Pancreas (tissue), 10 donors: ENCODE measurements at regions not wholly inside any gene's neighbourhood (a gene's known extent, or its start where the extent isn't known, plus 50 kb on each side); places are given as distances from the start of the nearest gene placed in this dataset.

Experiments used
- ATAC-seq, 4 donors: fragments of 200-7000 bp; cut with Tn5 transposase; one replicate each; pipeline versions ENCODE4 v1.8.0 to v1.9.1; 2020; ENCODE audit warnings: mild to moderate bottlenecking in 4 of 4, moderate library complexity in 4 of 4
- DNase-seq, 6 donors: peaks; one replicate each; pipeline ENCODE4 v3.0.0-alpha.2; 2020
- FAIRE-seq: peaks from 2 replicates; lab custom pipeline; 2012; peaks lifted over from hg19 to GRCh38; lab: Jason Lieb, UNC
- H3K27ac ChIP-seq, 4 donors: fragments of 200-600 bp; sonication (generic); 1 replicate in 3 of 4; 2 replicates in 1 of 4; pipeline versions ENCODE4 v1.5.0 to v1.8.0; 2020
- H3K27me3 ChIP-seq, 4 donors: fragments of 200-600 bp; one replicate each; pipeline ENCODE4 v1.8.0; 2021
- H3K36me3 ChIP-seq, 3 donors: fragments of 200-600 bp; sonication (generic) in 1 of 3; one replicate each; pipeline versions ENCODE4 v1.5.0 to v1.8.0; 2020 to 2021
- H3K4me1 ChIP-seq, 3 donors: fragments of 200-600 bp; one replicate each; pipeline ENCODE4 v1.8.0; 2021
- H3K4me3 ChIP-seq, 4 donors: fragments of 200-600 bp; sonication (generic) in 2 of 4; one replicate each; pipeline versions ENCODE4 v1.5.0 to v1.8.0; 2020 to 2021
- H3K9me3 ChIP-seq, 4 donors: fragments of 200-600 bp; one replicate each; pipeline ENCODE4 v1.8.0; 2021
- WGBS, 2 donors: extraction: QIAGEN DNeasy Blood & Tissue Kit; methylation state at CpG; one replicate each; pipeline ENCODE4 v1.1.7; 2013; 5-methylcytosine and 5-hydroxymethylcytosine counted together
- intact Hi-C, 3 donors: fragments of 100-400 bp; cut with DNase I; formaldehyde crosslinking; loops; one replicate each; pipeline versions ENCODE4 v1.11.1 to v1.14.2; 2022
- TF ChIP-seq, protein P1 (sequence below), 4 donors: fragments of 200-600 bp; sonication (generic) in 3 of 4; IDR thresholded peaks; one replicate each; pipeline versions ENCODE4 v1.5.0 to v1.8.0; 2021; ENCODE audit warnings: antibody characterized with exemption in 4 of 4
- donor health status: healthy with polysubstance abuse.
- donor health status: DM: no; HTN: no; CAD: no; lungs with moderate emphysema.
- donor health status: DM: no; HTN: no; CAD: no.
- donor health status: control.
- donor health status: control.
- donor health status: Bipolar disorder and iron deficiency.
- donor health status: DM: yes; HTN: yes; CAD: no.
- donor health status: DM: no; HTN: no; CAD: no.
- donor health status: DM: no; HTN: no; CAD: no.
- donor health status: DM: yes; HTN: yes; CAD: no.

DNA sequence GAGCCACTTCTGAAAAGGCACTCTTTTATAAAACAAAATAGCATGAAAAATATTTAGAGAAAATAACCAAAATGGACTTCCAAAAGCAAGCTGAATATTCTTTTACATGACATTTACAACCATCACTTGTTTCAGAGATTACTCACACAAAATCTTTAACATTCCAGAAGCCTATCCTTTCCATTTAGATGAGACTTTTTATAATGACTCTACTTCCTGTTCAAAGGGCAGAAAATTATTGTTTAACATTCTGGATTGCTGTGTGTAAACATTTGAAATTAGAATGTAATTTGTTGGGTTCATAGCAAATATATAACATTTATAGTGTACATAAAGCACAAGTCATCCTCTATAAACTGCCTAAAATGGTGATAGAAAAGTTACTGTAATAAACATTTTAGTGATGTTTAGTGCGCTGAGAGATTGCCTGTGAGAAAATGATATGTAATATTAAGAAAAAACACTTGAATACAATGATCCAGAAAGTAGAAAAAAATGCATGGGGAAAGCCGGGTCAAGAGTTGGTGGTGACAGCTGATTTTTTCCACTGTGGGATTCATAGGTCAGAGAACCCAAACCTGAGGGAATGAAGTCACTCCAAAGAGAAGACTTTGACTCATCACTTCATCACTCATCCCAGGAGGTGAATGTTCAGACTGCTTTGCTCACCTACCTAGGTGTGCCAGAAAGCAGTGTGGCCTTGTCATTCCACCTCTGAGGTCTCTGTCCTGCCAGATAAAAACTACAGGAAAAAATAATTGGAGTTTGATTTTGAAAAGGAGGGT is 305.8 kb downstream of the ARPP21 start:
- H3K27ac ChIP-seq = no peak overlapping the region
- H3K36me3 ChIP-seq = no peaks in the 10 kb centered on the region
- intact Hi-C loops = no loop called here
- no peak for DNase-seq
- H3K9me3 ChIP-seq = no peaks in the 10 kb centered on the region
- no peak for FAIRE-seq
- no peaks in the 10 kb centered on the region for H3K27me3 ChIP-seq
- H3K4me1 ChIP-seq = no peaks in the 10 kb centered on the region
- no peak overlapping the region for H3K4me3 ChIP-seq
- TF ChIP-seq, protein P1, sequence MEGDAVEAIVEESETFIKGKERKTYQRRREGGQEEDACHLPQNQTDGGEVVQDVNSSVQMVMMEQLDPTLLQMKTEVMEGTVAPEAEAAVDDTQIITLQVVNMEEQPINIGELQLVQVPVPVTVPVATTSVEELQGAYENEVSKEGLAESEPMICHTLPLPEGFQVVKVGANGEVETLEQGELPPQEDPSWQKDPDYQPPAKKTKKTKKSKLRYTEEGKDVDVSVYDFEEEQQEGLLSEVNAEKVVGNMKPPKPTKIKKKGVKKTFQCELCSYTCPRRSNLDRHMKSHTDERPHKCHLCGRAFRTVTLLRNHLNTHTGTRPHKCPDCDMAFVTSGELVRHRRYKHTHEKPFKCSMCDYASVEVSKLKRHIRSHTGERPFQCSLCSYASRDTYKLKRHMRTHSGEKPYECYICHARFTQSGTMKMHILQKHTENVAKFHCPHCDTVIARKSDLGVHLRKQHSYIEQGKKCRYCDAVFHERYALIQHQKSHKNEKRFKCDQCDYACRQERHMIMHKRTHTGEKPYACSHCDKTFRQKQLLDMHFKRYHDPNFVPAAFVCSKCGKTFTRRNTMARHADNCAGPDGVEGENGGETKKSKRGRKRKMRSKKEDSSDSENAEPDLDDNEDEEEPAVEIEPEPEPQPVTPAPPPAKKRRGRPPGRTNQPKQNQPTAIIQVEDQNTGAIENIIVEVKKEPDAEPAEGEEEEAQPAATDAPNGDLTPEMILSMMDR (IDR thresholded peaks at IDR 0.05) = no peak
- ATAC-seq = no peak
- 73 to 87% methylated on average over 2 of the region's 2 CpGs for WGBS, 2 donors

DNA sequence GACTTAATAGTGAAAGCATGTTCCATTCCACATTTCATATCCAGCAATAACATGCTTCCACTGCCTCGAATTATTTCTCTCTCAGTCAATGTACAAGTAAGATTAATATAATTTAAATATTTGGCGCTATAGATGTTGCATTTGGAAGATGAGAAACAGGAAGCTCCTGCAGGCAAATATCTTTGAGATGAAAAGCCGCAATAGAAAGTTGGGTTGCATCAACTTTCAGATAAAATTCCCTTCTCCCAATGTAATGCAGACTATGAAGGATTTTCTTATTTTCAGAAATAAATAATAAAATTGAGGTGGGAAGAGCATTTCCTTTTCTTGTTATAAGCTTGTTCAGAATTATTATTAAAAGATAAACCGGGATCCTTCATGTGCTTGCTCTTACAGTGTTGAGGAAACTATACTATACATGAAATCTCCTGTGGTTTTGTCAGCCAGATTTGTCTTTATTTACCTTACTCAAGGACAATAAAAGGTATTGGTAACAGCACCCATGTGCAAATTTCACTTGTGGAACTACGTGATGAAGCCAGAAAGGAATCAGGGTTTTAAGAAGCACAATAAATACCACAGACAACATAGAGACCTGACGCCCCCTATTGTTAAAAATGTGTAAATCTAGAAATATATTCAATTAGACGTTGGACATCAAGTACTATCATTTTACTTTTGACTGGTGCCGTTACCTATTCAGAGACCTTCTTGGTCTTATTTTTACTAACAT is 307.0 kb downstream of the ARPP21 start:
- H3K9me3 ChIP-seq = no peaks in the 10 kb centered on the region
- TF ChIP-seq, protein P1 (IDR thresholded peaks at IDR 0.05) = no peak
- no peaks in the 10 kb centered on the region for H3K4me1 ChIP-seq
- DNase-seq (no peak), FAIRE-seq (no peak), ATAC-seq (peak in 1 of 4 donors; percentile 15)
- no peak overlapping the region for H3K27ac ChIP-seq
- WGBS, 2 donors = 32 to 40% methylated on average over 8 of the region's 8 CpGs
- H3K4me3 ChIP-seq = no peak overlapping the region
- H3K36me3 ChIP-seq = no peaks in the 10 kb centered on the region
- H3K27me3 ChIP-seq = no peaks in the 10 kb centered on the region
- intact Hi-C loops = no loop called here

DNA sequence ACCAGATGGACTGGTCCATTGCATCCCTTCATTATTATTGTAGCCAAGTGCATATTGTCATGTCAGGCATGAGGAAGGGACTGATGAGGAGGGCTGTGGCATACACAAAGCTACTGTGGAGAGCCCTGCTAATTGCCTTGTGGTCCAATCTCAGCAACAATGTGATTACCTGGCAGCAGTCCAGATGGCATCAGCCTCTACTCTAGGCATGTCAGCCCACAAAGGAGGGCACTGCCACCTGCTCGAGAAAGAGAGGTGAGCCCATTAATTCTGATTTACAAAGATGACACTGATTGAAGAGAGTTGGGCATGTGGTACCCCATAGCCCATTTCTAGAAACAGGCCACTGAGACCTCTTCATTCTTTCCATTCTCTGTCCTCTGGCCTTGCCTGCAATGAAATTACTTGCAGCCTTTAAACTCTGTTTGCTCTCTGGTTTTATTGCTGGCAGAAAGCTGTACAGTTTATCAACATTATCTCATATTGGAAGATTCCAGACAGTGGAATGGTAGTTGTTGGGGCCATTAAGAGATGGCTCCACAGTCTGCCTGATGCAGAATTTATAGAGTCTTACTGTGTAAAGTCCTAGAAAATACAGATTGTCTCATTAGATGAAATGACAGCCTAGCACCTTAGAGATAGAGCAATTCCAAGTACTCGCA is 307.7 kb downstream of the ARPP21 start:
- Histone ChIP-seq H3K36me3 (no peaks in the 10 kb centered on the region), H3K9me3 (no peaks in the 10 kb centered on the region), H3K4me3 (no peak overlapping the region), H3K27me3 (no peaks in the 10 kb centered on the region), H3K4me1 (no peaks in the 10 kb centered on the region), H3K27ac (no peak overlapping the region)
- 64 to 80% methylated on average over 2 of the region's 2 CpGs for WGBS, 2 donors
- no peak for DNase-seq
- FAIRE-seq = no peak
- no peak for ATAC-seq
- TF ChIP-seq, protein P1 (IDR thresholded peaks at IDR 0.05) = no peak
- intact Hi-C loops = no loop called here

DNA sequence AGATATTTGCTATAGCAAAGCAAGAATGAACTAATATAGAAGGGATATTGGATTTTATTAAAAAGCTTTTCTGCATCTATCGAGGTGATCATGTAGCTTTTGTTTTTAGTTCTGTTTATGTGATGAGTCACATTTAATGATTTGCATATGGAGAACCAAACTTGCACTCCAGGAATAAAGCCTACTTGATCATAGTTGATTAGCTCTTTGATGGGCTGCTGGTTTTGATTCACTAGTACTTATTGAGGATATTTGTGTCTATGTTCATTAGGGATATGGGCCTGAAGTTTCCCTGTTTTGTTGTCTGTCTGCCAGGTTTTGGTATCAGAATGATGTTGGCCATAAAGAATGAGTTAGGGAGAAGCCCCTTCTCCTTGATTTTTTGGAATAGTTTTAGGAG is 310.7 kb downstream of the ARPP21 start:
- FAIRE-seq (no peak), ATAC-seq (no peak), DNase-seq (no peak)
- Histone ChIP-seq H3K27ac (no peak overlapping the region), H3K36me3 (no peaks in the 10 kb centered on the region), H3K4me3 (no peak overlapping the region), H3K4me1 (no peaks in the 10 kb centered on the region), H3K27me3 (no peaks in the 10 kb centered on the region), H3K9me3 (no peaks in the 10 kb centered on the region)
- WGBS, 2 donors = 81% methylated on average over 1 of the region's 1 CpG
- intact Hi-C loops = no loop called here
- TF ChIP-seq, protein P1 (IDR thresholded peaks at IDR 0.05) = no peak
